LNCAP (cell line): ENCODE measurements at regions not wholly inside any gene's neighbourhood (a gene's known extent, or its start where the extent isn't known, plus 50 kb on each side); places are given as distances from the start of the nearest gene placed in this dataset.

Source experiments
- CTCF ChIP-seq: fragments of 450-650 bp; IDR thresholded peaks from 2 replicates; pipeline ENCODE4 v1.5.1; 2017; ENCODE audit warnings: mild to moderate bottlenecking

- no peak for TF ChIP-seq CTCF
Observed at GRCh38 chr12:88273450-88273849, 131.3 kb downstream of the TMTC3 start.

GRCh38 chr12:88273875-88274274 lies 131.8 kb downstream of the TMTC3 start:
- no peak for TF ChIP-seq CTCF

- no peak for TF ChIP-seq CTCF
Observed at GRCh38 chr12:88291498-88292131, 149.5 kb downstream of the TMTC3 start.

GRCh38 chr12:88298014-88298682 lies 156.0 kb downstream of the TMTC3 start:
- no peak for TF ChIP-seq CTCF

GRCh38 chr12:88298761-88299242 lies 156.7 kb downstream of the TMTC3 start:
- no peak for TF ChIP-seq CTCF

- no peak for TF ChIP-seq CTCF
Observed at GRCh38 chr12:88299567-88300101, 157.5 kb downstream of the TMTC3 start.

- no peak for TF ChIP-seq CTCF
Observed at GRCh38 chr12:88300931-88301330, 158.8 kb downstream of the TMTC3 start.
